Hepatocyte (in vitro differentiated cells): ENCODE measurements at regions not wholly inside any gene's neighbourhood (a gene's known extent, or its start where the extent isn't known, plus 50 kb on each side); places are given as distances from the start of the nearest gene placed in this dataset.
"Not testable (repeated sequence)": the region's sequence is repeated elsewhere in the genome, so short reads cannot be mapped to it uniquely, and the experiment has no call there.

Experiments
- EZH2 ChIP-seq: fragments of 200-600 bp; sonication (generic); IDR thresholded peaks from 2 replicates; pipeline ENCODE4 v1.6.1; 2016; ENCODE audit warnings: antibody characterized with exemption, mild to moderate bottlenecking, borderline replicate concordance
- TF ChIP-seq, protein P1 (sequence below): fragments of 200-600 bp; sonication (generic); IDR thresholded peaks from 2 replicates; pipeline ENCODE4 v1.5.1; 2016; ENCODE audit warnings: antibody characterized with exemption, mild to moderate bottlenecking; ENCODE audit not compliant: poor library complexity

DNA sequence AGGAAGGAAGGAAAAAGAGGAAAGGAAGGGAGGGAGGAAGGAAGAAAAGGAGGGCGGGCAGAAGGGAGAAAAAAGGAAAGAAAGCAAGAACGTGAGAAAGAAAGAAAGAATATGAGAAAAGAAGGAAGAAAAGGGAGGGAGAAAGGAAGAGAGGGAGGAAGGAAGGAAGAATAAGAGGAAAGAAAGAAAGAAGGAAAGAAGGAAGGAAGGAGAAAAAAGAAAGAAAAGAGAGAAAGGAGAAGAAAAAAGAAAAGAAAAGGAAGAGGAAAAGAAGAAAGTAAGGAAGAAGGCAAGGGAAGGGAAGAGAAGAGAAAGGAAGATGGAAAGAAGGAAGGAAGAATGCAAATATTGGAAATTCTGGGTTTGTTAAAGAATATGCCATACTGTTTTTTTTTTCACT is 1332.4 kb downstream of the TP53TG3F start:
- TF ChIP-seq EZH2: not testable (repeated sequence)
- TF ChIP-seq, protein P1, sequence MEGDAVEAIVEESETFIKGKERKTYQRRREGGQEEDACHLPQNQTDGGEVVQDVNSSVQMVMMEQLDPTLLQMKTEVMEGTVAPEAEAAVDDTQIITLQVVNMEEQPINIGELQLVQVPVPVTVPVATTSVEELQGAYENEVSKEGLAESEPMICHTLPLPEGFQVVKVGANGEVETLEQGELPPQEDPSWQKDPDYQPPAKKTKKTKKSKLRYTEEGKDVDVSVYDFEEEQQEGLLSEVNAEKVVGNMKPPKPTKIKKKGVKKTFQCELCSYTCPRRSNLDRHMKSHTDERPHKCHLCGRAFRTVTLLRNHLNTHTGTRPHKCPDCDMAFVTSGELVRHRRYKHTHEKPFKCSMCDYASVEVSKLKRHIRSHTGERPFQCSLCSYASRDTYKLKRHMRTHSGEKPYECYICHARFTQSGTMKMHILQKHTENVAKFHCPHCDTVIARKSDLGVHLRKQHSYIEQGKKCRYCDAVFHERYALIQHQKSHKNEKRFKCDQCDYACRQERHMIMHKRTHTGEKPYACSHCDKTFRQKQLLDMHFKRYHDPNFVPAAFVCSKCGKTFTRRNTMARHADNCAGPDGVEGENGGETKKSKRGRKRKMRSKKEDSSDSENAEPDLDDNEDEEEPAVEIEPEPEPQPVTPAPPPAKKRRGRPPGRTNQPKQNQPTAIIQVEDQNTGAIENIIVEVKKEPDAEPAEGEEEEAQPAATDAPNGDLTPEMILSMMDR: not testable (repeated sequence)
